Upper lobe of right lung (tissue), 1 donor: ENCODE measurements at regions not wholly inside any gene's neighbourhood (a gene's known extent, or its start where the extent isn't known, plus 50 kb on each side); places are given as distances from the start of the nearest gene placed in this dataset.

Experiments used
- ATAC-seq: fragments of 200-7000 bp; cut with Tn5 transposase; one replicate; pipeline ENCODE4 v1.9.1; 2020; ENCODE audit warnings: mild to moderate bottlenecking, moderate library complexity
- DNase-seq: peaks from one replicate; pipeline ENCODE4 v3.0.0-alpha.2; 2020
- H3K27ac ChIP-seq: fragments of 200-600 bp; one replicate; pipeline ENCODE4 v1.8.0; 2022
- H3K27me3 ChIP-seq: fragments of 200-600 bp; one replicate; pipeline ENCODE4 v1.8.0; 2022; ENCODE audit warnings: mild to moderate bottlenecking
- H3K36me3 ChIP-seq: fragments of 200-600 bp; one replicate; pipeline ENCODE4 v1.8.0; 2022
- H3K4me1 ChIP-seq: fragments of 200-600 bp; one replicate; pipeline ENCODE4 v1.8.0; 2022
- H3K4me3 ChIP-seq: fragments of 200-600 bp; one replicate; pipeline ENCODE4 v1.8.0; 2022; ENCODE audit warnings: mild to moderate bottlenecking
- H3K9me3 ChIP-seq: fragments of 200-600 bp; one replicate; pipeline ENCODE4 v1.8.0; 2022
- intact Hi-C: fragments of 100-400 bp; cut with DNase I; formaldehyde crosslinking; loops from one replicate; pipeline ENCODE4 v1.11.0; 2022
- TF ChIP-seq, protein P1 (sequence below): fragments of 200-600 bp; IDR thresholded peaks from one replicate; pipeline ENCODE4 v1.8.0; 2022; ENCODE audit warnings: antibody characterized with exemption
- donor health status: DM: no; HTN: yes; CAD: no; lungs with severe emphysema.

DNA sequence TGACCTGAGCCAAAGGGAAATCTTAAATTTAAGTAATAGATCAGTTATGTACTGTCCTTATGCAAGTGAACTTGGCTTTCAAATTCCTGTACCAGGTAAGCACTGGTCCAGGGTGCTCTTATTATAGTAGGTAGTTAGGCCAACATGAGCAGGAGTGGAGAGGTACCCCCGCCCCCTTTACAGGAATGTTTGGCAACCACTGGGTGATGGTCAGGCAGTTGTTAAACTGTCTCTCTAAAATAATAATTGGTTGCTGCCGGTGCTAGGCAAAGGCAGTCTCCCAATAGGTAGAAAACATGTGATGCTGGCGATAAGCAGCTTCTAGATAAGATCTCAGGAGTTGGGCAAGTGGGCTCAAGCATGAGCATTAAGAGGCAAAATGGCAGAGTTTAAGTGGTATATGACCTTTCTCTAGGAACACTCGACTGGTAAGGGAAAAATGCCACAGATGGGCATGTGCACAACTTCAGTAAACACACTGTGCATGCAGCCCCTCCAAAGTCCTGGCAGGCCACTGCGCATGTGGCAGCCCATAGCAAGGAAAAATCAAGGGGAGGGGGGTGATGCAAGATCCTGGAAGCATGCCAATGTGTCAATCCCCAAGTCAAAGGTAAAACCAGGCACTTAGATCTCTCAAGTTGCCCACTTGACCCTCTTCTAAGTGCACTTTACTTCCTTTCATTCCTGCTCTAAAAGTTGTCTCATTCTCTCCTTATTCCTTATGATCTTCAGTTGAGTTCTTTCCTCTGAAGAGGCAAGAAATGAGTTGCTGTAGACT is 1239.7 kb downstream of the C4orf33 start:
- TF ChIP-seq, protein P1, sequence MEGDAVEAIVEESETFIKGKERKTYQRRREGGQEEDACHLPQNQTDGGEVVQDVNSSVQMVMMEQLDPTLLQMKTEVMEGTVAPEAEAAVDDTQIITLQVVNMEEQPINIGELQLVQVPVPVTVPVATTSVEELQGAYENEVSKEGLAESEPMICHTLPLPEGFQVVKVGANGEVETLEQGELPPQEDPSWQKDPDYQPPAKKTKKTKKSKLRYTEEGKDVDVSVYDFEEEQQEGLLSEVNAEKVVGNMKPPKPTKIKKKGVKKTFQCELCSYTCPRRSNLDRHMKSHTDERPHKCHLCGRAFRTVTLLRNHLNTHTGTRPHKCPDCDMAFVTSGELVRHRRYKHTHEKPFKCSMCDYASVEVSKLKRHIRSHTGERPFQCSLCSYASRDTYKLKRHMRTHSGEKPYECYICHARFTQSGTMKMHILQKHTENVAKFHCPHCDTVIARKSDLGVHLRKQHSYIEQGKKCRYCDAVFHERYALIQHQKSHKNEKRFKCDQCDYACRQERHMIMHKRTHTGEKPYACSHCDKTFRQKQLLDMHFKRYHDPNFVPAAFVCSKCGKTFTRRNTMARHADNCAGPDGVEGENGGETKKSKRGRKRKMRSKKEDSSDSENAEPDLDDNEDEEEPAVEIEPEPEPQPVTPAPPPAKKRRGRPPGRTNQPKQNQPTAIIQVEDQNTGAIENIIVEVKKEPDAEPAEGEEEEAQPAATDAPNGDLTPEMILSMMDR: no peak
- Histone ChIP-seq H3K27ac (no peak overlapping the region), H3K9me3 (no peaks in the 10 kb centered on the region), H3K27me3 (no peaks in the 10 kb centered on the region), H3K4me1 (no peaks in the 10 kb centered on the region), H3K4me3 (no peak overlapping the region), H3K36me3 (no peaks in the 10 kb centered on the region)
- intact Hi-C loops: no loop called here
- ATAC-seq: peak; percentile 79
- DNase-seq: peak; percentile 69

DNA sequence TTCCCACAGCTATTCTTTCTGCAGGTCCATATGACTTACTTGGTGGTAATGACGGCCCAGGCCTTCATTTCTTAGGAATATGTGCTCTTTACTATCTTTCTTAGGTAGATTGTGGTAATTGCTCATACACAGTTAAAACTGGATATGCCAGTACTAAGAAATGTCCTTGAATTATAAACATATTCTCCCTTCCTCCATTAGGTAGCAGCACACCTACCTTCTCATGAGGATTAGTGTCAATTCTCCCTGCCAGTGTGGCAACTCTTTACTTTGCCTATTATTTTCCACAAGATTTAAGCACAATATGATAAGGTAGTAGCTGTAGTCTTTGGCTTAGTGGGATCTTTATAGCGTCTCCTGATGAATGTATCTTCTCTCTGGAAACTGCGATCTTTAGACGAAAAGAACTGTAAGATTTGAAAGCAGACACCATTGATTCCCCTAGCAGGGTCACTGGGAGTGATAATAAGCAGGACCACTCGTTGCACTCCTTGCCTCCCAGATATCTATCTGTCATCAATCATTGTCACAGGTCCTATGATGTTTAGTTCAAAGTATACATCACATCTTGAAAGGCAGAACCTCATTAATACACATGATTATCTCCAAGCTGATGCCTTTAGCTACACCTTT is 1240.7 kb downstream of the C4orf33 start:
- Histone ChIP-seq H3K9me3 (no peaks in the 10 kb centered on the region), H3K4me1 (no peaks in the 10 kb centered on the region), H3K36me3 (no peaks in the 10 kb centered on the region), H3K27me3 (no peaks in the 10 kb centered on the region), H3K4me3 (no peak overlapping the region), H3K27ac (no peak overlapping the region)
- intact Hi-C loops: no loop called here
- DNase-seq (no peak), ATAC-seq (peak; percentile 85)
- TF ChIP-seq, protein P1: peak; percentile 54

DNA sequence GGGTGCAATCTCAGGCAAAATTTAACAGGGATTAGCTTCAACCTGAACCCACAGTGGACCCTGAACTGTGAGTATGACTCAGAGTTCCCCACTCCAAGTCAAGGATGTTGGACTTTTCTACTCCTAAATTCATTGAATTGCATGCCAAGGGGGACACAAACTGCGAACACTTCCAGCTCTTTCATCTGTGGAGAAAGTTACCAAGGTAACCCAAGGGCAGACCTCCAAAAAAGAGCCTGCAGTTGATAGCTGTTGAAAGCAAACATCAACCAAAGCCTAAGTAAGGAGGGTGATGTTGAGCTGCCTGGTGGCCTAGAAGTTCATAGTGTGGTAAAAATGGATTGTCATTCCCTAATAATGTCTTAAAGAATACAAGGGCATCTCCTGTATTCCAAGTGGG is 1242.9 kb downstream of the C4orf33 start:
- ATAC-seq: no peak
- no peak overlapping the region for H3K27ac ChIP-seq
- no peak overlapping the region for H3K4me3 ChIP-seq
- no peaks in the 10 kb centered on the region for H3K36me3 ChIP-seq
- TF ChIP-seq, protein P1: no peak
- no peaks in the 10 kb centered on the region for H3K27me3 ChIP-seq
- H3K9me3 ChIP-seq: no peaks in the 10 kb centered on the region
- no peaks in the 10 kb centered on the region for H3K4me1 ChIP-seq
- intact Hi-C loops: no loop called here
- DNase-seq: no peak

DNA sequence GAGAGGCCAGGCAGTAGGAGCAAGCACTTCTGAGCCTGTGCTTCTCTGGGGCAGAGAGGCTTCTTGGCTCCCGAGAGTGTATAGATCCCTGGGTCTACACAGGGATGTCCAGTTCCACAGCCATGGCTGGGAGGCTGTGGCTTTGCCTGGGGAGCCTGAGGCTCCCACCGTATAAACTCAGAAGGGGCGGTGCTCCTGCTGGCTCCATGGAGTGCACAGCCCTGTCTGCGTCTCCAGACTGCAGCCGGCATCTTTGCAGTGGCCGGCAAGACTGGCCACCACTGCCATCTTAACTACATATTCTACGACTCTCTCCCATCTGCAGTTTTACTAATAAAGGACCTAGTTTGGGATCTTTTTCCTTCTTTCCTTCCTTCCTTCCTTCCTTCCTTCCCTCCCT is 1253.8 kb downstream of the C4orf33 start:
- intact Hi-C loops: no loop called here

DNA sequence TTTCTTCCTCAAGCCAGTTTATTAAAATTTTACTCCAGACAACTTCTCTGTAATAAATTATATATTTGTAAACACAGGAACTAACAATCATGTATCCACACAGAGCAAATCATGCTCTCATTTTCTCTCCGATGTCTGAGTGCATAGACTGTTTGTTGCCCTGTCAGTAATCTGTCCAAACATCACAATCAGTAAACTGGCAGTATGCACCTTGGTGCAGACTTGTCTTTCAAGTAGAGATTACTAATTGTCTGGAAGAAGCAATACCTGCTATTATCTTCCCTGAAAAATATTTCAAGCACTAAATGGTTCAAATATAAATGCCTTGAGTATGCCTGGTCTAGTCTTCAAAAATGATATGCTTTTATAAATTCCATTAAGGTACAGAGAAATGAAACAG is 1260.9 kb downstream of the C4orf33 start:
- TF ChIP-seq, protein P1: no peak
- Histone ChIP-seq H3K4me1 (no peaks in the 10 kb centered on the region), H3K9me3 (no peaks in the 10 kb centered on the region), H3K27ac (no peak overlapping the region), H3K4me3 (no peak overlapping the region), H3K36me3 (no peaks in the 10 kb centered on the region), H3K27me3 (no peaks in the 10 kb centered on the region)
- DNase-seq (no peak), ATAC-seq (no peak)
- intact Hi-C loops: no loop called here

More for the DNA sequence above, 1253.8 kb downstream of the C4orf33 start:
- peak; percentile 29 for ATAC-seq
- no peaks in the 10 kb centered on the region for H3K36me3 ChIP-seq
- no peaks in the 10 kb centered on the region for H3K9me3 ChIP-seq
- TF ChIP-seq, protein P1: no peak
- H3K27ac ChIP-seq: no peak overlapping the region
- H3K4me1 ChIP-seq: no peaks in the 10 kb centered on the region
- H3K4me3 ChIP-seq: no peak overlapping the region
- DNase-seq: no peak
- H3K27me3 ChIP-seq: no peaks in the 10 kb centered on the region
